T47D (cell line): ENCODE measurements at regions not wholly inside any gene's neighbourhood (a gene's known extent, or its start where the extent isn't known, plus 50 kb on each side); places are given as distances from the start of the nearest gene placed in this dataset.
"Not testable (repeated sequence)": the region's sequence is repeated elsewhere in the genome, so short reads cannot be mapped to it uniquely, and the experiment has no call there.

Source experiments
- DNase-seq, 2 experiments: peaks; one replicate each; pipeline versions ENCODE4 v3.0.0 to v3.0.0-alpha.2; 2011 to 2012; ENCODE audit warnings: low read depth in 1 of 2, low spot score in 1 of 2
- JUND ChIP-seq: IDR thresholded peaks from 2 replicates; pipeline ENCODE4 v1.6.1; 2012; ENCODE audit warnings: low read depth
- in situ Hi-C: cut with HindIII; loops from 2 replicates; pipeline ENCODE4 v1.10.0; 2016; ENCODE audit warnings: low sequenced_read_pairs, low pct_unique_long_range_greater_than_20kb

DNA sequence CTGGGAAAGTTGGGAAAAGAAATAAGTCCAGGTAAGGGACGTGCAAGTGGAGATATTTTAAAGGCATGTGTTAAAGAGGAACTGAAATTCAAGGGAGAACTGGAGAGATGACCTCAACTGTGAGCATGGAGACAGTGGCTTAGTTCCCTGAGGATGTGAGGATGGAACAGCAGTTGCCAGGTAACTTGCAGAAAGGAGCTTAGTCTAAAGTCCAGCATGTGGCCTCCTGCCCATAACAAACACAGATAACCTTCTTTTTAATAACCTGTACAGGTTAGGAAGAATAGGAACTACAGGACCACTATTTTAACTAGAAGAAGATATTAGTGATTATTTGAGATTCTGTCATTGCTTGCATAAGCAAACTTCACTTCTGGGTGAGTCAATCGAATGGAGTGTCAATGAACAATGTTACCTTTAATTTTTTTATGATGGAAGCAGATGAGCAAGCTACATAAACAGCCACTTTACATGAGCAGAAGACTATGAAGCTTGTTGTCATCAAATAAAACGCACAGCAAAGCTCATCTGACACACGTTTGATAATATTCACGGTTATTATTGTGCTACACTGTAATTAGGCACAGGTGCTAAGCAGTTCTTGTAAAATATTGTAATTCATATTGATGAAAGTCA lies 291.7 kb upstream of the DDHD1 start:
- no peak for DNase-seq
- in situ Hi-C loops: no loop called here
- TF ChIP-seq JUND: no peak

DNA sequence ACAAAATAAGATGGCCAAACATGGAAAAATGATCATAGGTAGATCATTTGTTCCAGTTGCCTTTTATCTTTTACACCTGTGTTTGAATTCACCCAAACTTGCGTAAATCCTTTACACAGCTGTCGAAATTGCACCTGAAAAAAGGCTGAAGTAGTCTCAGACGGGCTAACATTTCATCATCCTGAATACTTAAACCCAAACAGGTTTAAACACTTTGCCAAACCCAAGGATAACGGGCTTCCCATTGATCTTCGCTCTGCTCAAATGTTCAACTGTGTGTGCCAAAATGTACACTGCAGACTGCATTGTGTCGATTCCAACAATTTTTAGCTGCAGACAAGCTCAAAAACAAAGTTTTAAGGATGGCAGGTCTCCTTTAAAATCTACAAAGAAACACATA lies 288.7 kb upstream of the DDHD1 start:
- in situ Hi-C loops: no loop called here
- no peak for DNase-seq
- TF ChIP-seq JUND: no peak

DNA sequence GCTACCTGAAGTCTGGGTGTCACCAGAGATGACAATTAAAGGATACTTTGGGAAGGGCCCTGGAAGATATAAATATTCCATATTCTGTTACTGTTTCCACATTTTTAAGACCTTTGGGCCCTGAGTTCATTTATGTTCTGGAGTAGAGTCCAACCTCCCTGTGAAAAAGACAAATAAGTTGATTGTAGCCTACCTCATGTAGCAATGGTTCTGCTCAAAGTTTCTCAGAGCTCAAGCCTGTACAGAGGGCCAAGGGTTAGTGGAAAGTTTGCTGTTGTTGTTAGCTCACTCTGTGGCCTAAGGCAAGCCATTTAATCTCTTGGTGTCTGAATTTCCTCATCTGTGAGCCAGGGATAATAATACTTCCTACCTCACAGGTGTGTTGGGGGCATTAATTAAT lies 284.7 kb upstream of the DDHD1 start:
- DNase-seq: peak in 1 of 2 experiments; percentile 42
- in situ Hi-C loops: no loop called here
- no peak for TF ChIP-seq JUND

DNA sequence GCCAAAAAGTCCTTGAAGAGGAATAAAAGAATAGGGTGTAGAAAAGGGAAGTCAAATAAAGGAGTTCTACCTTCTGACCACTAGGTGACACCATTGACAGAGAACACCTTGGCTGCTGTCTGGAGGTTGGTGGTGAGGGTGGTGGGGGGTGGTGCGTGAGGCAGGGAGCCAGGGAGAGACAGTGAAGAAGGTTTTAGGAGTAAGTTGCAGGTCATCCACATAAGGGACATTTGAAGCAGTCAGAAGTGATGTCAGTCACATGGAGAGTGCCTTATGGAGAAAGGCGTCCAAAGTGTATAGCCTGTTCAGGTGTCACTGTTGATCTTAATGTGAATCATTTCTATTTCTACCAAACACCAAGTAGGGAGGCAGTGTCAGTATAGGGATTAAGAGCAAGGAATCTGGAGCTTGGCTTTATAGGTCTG lies 279.3 kb upstream of the DDHD1 start:
- in situ Hi-C loops: no loop called here
- TF ChIP-seq JUND: no peak
- peak; percentile 49 to 74 for DNase-seq

DNA sequence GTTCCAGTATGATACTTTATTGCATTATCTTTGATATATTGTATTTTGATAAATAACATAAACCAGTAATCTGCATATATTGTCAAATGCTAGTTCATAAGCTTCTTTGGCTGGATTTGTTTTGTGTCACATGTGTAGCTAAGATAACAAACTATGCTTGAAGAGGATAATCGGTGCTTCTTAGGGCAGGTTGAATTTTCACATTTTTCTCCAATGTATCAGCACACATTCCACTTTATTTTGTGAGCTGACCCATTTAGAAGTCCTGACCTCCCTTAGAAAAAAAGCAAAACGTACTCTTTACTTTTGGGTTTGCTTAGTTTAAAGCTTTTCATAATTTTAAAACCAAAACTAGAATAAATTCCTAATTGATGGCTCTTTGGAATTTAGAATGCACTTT lies 277.7 kb upstream of the DDHD1 start:
- in situ Hi-C loops: no loop called here
- TF ChIP-seq JUND: no peak
- DNase-seq: no peak

DNA sequence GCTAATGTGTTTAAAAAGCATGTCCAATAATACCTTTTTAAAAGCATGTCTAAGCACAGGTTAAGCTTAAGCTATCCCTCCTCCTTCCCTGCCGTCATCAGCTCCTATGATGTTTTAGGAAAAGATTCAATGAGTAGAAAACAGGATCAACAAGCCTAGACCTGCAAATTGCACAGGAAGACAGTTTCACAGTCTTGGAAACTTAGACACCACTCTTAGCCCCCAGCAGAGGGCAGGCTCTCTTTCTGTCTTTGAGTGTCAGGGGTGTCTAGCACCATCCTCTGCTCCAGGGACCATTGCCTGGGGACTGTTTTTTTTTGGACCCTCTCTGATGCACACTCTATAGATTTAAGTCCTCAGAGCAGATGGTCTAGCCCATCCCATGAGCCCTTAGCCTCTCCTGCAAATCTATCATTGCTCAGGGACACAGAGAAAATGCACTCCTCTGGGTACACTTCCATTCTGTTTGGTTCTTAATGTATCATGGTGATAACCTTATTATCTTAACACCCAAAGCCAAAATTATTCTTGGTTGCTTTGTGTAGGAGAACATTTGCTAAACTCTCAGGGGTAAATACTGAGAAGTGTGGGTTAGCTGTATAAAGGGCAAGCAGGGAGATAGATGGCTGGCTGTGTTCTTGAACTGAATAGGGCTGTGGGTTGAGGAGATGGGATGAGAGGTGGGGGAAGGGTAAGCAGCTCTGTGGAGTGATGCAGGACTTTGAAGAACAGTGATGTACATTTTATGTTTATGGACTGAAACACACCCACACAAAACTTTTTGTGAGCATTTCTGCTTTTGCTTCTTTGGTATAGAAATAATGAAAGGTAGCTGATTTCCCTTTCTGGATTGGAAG lies 259.9 kb upstream of the DDHD1 start:
- peak in 1 of 2 experiments; percentile 51 for DNase-seq
- no peak for TF ChIP-seq JUND
- in situ Hi-C loops: no loop called here

DNA sequence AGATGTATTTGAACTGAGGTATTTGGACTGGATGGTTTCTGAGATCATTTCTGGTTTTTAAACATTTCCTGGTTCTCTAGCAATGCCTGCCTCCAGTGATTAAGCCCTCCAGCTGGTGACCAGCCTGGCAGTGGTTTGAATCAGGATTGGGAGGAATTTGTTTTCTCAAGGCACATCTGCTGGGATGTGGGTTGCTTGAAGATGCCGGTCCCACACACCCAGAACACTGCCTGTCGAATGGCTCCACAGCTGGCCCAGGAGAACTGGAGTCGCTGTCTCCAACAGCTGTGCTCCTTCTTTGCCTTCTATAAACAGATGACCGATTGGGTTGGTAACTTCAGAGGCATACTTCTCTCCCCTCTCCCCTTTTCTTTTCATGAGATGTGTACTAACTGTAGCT lies 258.0 kb upstream of the DDHD1 start:
- in situ Hi-C loops: no loop called here
- DNase-seq: no peak
- TF ChIP-seq JUND: no peak

DNA sequence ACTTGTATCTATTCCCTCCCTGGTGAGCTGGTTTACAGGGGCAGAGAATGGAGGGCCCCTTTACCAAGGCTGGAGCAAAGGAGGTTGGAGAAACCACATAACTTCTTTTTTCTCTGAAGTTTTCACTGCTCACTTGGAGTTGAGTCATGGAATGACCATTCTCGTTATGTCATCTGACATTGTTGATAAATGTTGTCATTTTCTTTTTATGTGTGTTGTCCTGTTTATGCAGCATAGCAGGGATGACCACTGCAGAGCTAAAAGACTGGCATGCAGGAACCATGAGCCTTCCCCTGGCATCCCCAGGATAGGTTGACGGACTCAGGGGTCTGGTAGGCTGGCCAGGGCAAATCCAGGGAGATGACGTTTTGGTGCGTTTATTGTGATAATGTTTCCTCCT lies 256.8 kb upstream of the DDHD1 start:
- TF ChIP-seq JUND: no peak
- in situ Hi-C loops: no loop called here
- DNase-seq: no peak

DNA sequence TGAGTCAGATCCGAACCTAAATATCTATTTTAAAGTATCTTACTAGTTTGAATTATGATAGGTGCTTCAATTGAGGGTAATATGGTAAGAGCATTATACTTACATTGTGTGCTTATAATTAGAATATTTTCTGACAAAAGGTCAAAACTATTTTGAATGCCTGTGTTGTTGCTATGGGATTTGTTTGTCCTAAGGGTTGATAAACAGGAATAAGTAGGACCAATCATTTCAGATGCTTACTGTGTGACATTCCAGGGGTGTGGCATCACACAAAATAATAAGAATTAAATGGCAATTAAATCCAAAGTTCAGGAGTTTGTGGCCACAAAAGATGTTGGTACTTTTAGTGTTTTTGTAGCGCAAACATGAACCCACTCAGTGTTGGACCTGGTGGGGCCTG lies 256.2 kb upstream of the DDHD1 start:
- TF ChIP-seq JUND: no peak
- DNase-seq: no peak
- in situ Hi-C loops: no loop called here

DNA sequence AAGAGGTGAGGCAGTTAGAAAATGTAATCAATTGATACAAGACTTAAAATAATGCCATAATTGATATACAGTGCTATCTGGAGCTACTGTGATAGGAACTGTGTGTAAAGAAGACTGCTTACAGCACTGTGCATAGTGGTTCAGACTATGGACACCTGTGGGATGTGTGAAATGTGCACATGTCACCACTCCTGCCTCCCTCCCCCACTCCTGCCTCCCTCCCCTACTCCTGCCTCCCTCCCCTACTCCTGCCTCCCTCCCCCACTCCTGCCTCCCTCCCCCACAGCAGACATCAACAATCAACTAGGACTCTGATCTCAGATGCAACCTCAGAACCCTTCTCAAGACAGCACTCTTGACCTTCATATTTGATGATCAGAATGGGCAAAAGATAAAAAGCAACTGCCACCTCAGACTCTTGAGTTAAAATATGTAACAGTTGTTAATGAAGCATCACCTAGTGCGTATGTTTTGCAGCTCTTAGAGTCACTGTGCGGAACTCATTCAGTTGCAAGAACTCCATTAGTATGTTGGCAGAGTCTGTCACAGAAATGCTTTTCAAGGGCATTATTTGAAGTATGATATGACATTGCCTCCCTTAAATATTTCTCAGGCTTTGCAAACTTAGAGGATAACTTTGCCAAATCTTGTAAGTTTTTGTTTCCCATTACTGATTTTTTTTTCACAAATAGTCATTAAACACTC lies 255.2 kb upstream of the DDHD1 start:
- TF ChIP-seq JUND: no peak
- in situ Hi-C loops: no loop called here
- no peak for DNase-seq

DNA sequence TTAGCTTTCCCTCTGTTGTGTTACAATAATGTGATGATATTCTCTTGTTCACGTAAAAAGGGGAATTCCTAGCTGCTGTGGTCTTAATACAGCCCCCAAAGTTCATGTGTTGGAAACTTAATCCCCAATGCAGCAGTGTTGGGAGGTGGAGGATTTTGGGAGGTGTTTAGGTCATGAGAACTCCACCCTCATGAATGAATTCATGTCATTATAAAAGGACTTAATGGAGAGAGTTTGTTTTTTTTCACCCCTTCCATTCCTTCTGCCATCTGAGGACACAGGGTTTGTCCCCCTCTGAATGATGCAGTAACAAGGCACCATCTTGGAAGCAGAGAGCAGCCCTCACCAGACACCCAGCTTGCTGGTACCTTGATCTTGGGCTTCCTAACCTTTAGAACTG lies 253.4 kb upstream of the DDHD1 start:
- no peak for TF ChIP-seq JUND
- in situ Hi-C loops: no loop called here
- no peak for DNase-seq

DNA sequence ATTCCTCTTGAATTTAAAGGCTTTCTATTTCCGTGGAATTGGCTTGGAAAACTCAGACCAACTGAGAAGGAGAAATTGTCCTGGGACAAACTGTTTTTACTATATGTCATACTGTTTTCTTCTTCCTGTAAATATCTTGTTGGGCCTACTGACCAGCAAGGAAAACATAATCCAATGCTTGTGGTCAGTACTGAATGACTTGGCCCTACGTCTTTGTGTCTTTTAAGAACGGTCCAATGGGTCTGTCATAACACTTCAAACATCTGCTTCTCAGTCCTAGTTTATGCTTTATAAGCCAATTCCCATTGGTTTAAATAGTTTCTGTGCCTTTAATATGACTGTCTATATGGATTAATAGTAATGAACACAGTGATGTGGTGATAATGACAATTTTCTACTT lies 248.5 kb upstream of the DDHD1 start:
- no peak for DNase-seq
- in situ Hi-C loops: no loop called here
- TF ChIP-seq JUND: no peak

DNA sequence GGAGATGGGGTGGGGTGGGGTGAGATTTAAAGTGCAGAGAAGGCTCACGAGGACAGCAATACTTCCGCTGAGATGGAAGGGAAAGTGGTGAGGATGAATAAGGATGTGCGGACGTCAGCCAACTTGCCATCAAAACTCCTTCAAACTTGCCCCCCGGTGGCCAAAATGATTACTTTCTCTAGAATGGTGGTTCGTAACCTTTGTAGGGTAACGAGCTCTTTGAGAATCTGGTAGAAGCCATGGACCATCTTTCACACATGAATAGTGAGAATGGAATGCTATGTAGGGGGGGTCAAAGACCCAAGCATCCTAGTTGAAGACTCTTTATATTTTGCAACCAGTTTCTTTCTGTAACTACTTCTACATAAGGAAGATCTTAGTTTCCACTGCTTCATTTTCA lies 245.9 kb upstream of the DDHD1 start:
- TF ChIP-seq JUND: no peak
- DNase-seq: no peak
- in situ Hi-C loops: no loop called here

DNA sequence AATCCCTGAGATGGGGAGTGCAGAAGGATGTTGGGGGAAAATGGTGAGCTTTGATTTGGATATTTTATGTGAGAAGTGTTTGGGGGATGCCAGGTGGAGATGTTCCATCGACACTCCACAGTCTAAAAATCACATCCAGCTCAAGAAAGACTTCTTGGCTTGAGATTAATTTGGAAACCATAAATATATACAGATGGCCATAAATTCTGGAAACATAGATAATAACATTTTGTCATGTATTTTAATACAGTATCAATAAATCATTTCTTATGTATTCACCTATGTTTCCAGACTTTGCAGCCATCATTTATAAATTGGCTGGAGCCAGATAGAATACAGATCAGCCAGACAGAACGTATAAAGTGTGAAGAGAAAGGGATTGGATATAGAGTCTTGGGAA lies 245.5 kb upstream of the DDHD1 start:
- no peak for TF ChIP-seq JUND
- DNase-seq: no peak
- in situ Hi-C loops: no loop called here

DNA sequence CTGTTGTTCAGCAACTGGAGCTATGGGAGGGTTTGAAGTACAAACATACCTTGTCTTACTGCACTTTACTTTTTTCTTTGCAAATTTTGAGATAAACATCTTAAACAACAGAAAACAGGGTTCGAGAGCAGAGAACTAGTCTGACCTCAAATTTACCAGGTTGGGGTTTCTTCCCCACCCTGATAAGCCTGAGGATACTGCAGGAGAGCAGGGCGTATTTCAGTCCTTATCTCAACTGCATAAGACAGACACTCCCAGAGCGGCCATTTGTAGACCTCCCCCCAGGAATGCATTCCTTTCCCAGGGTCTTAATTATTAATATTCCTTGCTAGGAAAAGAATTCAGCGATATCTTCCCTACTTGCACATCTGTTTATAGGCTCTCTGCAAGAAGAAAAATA lies 242.1 kb upstream of the DDHD1 start:
- DNase-seq, in situ Hi-C loops: not testable (repeated sequence)
